Activated CD4-positive, alpha-beta T cell treated with anti-CD3 and anti-CD28 coated beads for 4 hours (primary cell): ENCODE measurements at regions not wholly inside any gene's neighbourhood (a gene's known extent, or its start where the extent isn't known, plus 50 kb on each side); places are given as distances from the start of the nearest gene placed in this dataset.
"Not testable (repeated sequence)": the region's sequence is repeated elsewhere in the genome, so short reads cannot be mapped to it uniquely, and the experiment has no call there.

Experiments used
- DNase-seq, 2 donors: peaks; one replicate each; pipeline ENCODE4 v3.0.0-alpha.2; 2020

- no peak for DNase-seq
Measured at GRCh38 chr10:120051671-120052070, 159.1 kb downstream of the SEC23IP start.

GRCh38 chr10:120052964-120053702 lies 160.6 kb downstream of the SEC23IP start:
- DNase-seq = no peak

- DNase-seq = not testable (repeated sequence)
Measured at GRCh38 chr10:120059790-120060189, 167.3 kb downstream of the SEC23IP start.

- DNase-seq = no peak
Measured at GRCh38 chr10:120067427-120067826, 174.9 kb downstream of the SEC23IP start.

- DNase-seq = no peak
Measured at GRCh38 chr10:120069700-120070099, 177.2 kb downstream of the SEC23IP start.

GRCh38 chr10:120075349-120075748 lies 182.8 kb downstream of the SEC23IP start:
- no peak for DNase-seq

GRCh38 chr10:120076996-120077706 lies 184.6 kb downstream of the SEC23IP start:
- DNase-seq = no peak

GRCh38 chr10:120077707-120078492 lies 185.4 kb downstream of the SEC23IP start:
- DNase-seq = no peak

- DNase-seq = no peak
Measured at GRCh38 chr10:120085096-120085796, 192.7 kb downstream of the SEC23IP start.

- DNase-seq = no peak
Measured at GRCh38 chr10:120086066-120086465, 193.5 kb downstream of the SEC23IP start.

GRCh38 chr10:120087109-120087508 lies 194.6 kb downstream of the SEC23IP start:
- DNase-seq = no peak

GRCh38 chr10:120095875-120096274 lies 203.3 kb downstream of the SEC23IP start:
- DNase-seq = no peak

- no peak for DNase-seq
Measured at GRCh38 chr10:120097766-120098165, 205.2 kb downstream of the SEC23IP start.

GRCh38 chr10:120098232-120098930 lies 205.9 kb downstream of the SEC23IP start:
- no peak for DNase-seq

- no peak for DNase-seq
Measured at GRCh38 chr10:120103738-120104560, 211.4 kb downstream of the SEC23IP start.

- DNase-seq = no peak
Measured at GRCh38 chr10:120105001-120105400, 212.5 kb downstream of the SEC23IP start.

- no peak for DNase-seq
Measured at GRCh38 chr10:120105492-120105891, 213.0 kb downstream of the SEC23IP start.

- DNase-seq = no peak
Measured at GRCh38 chr10:120108916-120109315, 216.4 kb downstream of the SEC23IP start.

GRCh38 chr10:120109725-120110124 lies 217.2 kb downstream of the SEC23IP start:
- not testable (repeated sequence) for DNase-seq

- DNase-seq = no peak
Measured at GRCh38 chr10:120110196-120110595, 217.7 kb downstream of the SEC23IP start.

- DNase-seq = no peak
Measured at GRCh38 chr10:120111628-120112027, 219.1 kb downstream of the SEC23IP start.
